Cardiac fibroblast (primary cell): ENCODE measurements at regions not wholly inside any gene's neighbourhood (a gene's known extent, or its start where the extent isn't known, plus 50 kb on each side); places are given as distances from the start of the nearest gene placed in this dataset.
A peak's percentile ranks its signal among the peaks of the same experiment; 100 is the strongest.

Experiments
- DNase-seq, 2 donors: peaks; one replicate each; pipeline versions ENCODE4 v3.0.0 to v3.0.0-alpha.2; 2010; ENCODE audit warnings: low read depth in 2 of 2
- H3K4me3 ChIP-seq, 2 donors: replicated peaks in 1 of 2; 1 replicate in 1 of 2; 2 replicates in 1 of 2; pipeline ENCODE4 v1.5.1; 2011; ENCODE audit warnings: low read depth in 2 of 2, low read length in 2 of 2, mild to moderate bottlenecking in 2 of 2, moderate library complexity in 1 of 2
- CTCF ChIP-seq: IDR thresholded peaks from one replicate; pipeline ENCODE4 v1.5.1; 2011; ENCODE audit warnings: low read depth, mild to moderate bottlenecking, low read length, inconsistent platforms

- DNase-seq, result peak in 1 of 2 donors; percentile 7
- no peak overlapping the region for H3K4me3 ChIP-seq
These were observed 89.7 kb upstream of the STEAP4 start for GRCh38 chr7:88396295-88396947.

GRCh38 chr7:88395715-88396114 lies 89.0 kb upstream of the STEAP4 start:
- TF ChIP-seq CTCF, result no peak
- no peak for DNase-seq
- no peak overlapping the region for H3K4me3 ChIP-seq

More at GRCh38 chr7:88396295-88396947, 89.7 kb upstream of the STEAP4 start:
- TF ChIP-seq CTCF, result no peak

GRCh38 chr7:88391247-88391646 lies 84.6 kb upstream of the STEAP4 start:
- no peak overlapping the region for H3K4me3 ChIP-seq
- no peak for TF ChIP-seq CTCF
- no peak for DNase-seq

DNA sequence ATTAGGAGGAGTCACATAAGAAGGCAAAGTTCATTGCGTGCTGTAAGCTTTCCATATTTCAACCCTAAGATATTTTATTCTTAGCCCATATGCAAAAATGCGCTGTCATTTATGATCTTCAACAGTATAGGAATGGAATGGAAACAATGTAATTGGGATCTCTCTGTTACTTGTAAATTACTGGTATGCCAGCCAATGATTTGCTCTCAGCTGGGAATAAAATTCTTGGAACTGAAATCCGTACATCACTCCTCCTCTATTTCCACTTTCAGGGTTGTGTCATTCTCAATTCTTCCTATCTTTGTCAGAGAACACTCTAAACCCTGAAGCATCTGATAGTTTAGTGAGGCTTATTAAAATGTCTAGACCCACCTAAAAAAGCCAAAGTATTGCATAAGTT lies 80.7 kb upstream of the STEAP4 start:
- no peak overlapping the region for H3K4me3 ChIP-seq
- no peak for TF ChIP-seq CTCF
- no peak for DNase-seq

- H3K4me3 ChIP-seq, result no peak overlapping the region
- DNase-seq, result no peak
- no peak for TF ChIP-seq CTCF
These were observed 80.0 kb upstream of the STEAP4 start for GRCh38 chr7:88386665-88387156.

DNA sequence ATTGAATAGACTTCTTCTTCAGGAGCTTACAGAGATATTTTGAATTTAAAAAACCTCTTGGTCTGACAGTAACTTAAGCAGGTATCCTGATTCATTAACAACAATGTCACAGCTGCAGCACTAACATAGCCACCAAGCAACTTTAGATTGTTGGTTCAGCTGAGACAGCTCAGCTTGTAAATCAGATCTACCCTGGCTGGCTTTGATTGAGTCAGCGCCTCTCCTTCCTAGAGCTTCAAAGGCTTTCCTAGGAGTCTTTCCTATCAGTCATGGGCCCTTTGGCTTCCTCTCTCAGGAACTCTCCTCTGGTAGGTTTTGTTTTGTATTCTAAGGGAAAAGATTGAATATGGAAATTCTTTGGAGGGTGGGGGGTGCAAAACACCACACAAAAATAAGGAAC lies 70.7 kb upstream of the STEAP4 start:
- DNase-seq, result no peak
- no peak for TF ChIP-seq CTCF
- H3K4me3 ChIP-seq, result no peak overlapping the region

- DNase-seq, result no peak
- H3K4me3 ChIP-seq, result no peak overlapping the region
- no peak for TF ChIP-seq CTCF
These were observed 62.0 kb upstream of the STEAP4 start for GRCh38 chr7:88368686-88369085.
